Fibroblast of villous mesenchyme (primary cell): ENCODE measurements at regions not wholly inside any gene's neighbourhood (a gene's known extent, or its start where the extent isn't known, plus 50 kb on each side); places are given as distances from the start of the nearest gene placed in this dataset.
A peak's percentile ranks its signal among the peaks of the same experiment; 100 is the strongest.

Experiments used
- DNase-seq: peaks from one replicate; pipeline ENCODE4 v3.0.0-alpha.2; 2010; ENCODE audit warnings: low read depth
- H3K4me3 ChIP-seq: 2 replicates; pipeline ENCODE4 v1.5.1; 2011; ENCODE audit warnings: low read depth, mild to moderate bottlenecking, low read length
- TF ChIP-seq, protein P1 (sequence below): IDR thresholded peaks from 2 replicates; pipeline ENCODE4 v1.5.1; 2012; ENCODE audit warnings: low read depth, mild to moderate bottlenecking, low read length; ENCODE audit not compliant: insufficient read depth

DNA sequence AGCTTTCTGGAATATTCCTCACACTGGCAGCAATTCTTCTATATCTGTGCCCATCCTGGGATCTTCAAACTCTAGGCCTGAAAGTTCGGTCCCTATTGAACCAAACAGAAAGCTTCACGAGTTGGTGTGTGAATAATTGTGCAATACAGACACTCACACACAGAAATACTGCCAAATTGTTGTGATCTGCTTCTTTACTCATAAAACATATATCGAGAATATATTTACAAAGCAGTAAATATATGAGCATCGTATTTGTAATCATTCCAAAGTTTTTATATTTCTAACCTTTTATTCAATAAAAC, 56.6 kb upstream of the BEX4 start:
- no peak for DNase-seq
- H3K4me3 ChIP-seq: no peak overlapping the region
- TF ChIP-seq, protein P1, sequence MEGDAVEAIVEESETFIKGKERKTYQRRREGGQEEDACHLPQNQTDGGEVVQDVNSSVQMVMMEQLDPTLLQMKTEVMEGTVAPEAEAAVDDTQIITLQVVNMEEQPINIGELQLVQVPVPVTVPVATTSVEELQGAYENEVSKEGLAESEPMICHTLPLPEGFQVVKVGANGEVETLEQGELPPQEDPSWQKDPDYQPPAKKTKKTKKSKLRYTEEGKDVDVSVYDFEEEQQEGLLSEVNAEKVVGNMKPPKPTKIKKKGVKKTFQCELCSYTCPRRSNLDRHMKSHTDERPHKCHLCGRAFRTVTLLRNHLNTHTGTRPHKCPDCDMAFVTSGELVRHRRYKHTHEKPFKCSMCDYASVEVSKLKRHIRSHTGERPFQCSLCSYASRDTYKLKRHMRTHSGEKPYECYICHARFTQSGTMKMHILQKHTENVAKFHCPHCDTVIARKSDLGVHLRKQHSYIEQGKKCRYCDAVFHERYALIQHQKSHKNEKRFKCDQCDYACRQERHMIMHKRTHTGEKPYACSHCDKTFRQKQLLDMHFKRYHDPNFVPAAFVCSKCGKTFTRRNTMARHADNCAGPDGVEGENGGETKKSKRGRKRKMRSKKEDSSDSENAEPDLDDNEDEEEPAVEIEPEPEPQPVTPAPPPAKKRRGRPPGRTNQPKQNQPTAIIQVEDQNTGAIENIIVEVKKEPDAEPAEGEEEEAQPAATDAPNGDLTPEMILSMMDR: no peak

DNA sequence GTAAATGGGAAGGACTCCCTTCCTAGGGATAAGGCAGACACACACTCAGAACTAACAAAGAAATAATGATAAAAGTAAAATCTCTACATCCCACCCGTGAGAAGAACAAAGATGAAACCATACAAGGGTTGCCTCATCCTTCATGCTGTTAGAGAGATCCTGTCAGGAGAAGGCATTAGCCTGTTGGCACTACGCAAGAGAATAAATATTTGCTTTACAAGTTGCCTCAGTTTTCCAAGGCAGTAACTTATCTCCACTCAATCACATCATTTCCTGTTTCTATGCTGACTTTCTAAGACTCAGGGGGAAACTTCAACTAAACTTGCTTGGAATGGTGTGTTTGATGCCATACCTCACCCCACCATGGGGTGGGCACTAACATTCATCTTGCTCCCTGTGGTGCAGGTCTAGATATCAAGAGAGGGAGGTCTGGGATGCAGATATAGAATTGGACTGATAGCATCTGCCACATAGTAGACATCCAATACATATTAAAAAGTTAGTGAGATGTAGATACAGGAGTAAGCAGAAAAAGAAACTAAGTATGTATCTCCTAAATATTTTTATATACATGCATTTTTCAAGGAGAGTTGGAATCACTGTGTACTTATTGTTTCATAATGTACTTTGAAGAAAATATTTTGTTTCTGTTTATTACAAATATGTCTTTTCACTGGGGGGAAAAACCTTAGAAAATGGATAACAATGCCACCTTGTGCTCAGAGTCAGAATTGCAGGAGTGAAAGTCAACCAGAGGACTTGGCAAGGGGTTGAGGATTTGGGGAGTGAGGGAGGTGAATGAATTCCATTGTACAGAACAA, 57.2 kb upstream of the BEX4 start:
- TF ChIP-seq, protein P1: peak; percentile 74
- no peak overlapping the region for H3K4me3 ChIP-seq
- DNase-seq: peak; percentile 31

DNA sequence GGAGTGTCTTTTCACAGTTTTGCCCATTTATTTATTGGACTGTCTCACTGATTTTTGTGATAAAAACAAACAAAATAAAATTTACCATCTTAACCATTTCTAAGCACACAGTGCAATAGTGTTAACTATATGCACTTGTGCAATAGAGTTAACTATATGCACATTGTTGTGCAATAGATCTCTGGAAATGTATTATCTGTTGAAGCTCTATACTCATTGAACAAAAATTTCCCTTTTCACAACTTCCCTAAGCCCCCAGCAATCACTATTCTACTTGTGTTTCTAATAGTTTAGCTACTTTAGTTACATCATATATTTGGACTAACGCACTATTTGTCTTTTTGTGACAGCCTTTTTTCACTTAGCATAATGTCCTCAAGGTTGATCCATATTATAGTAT, 59.7 kb upstream of the BEX4 start:
- DNase-seq: peak; percentile 37
- TF ChIP-seq, protein P1: no peak
- H3K4me3 ChIP-seq: no peak overlapping the region

DNA sequence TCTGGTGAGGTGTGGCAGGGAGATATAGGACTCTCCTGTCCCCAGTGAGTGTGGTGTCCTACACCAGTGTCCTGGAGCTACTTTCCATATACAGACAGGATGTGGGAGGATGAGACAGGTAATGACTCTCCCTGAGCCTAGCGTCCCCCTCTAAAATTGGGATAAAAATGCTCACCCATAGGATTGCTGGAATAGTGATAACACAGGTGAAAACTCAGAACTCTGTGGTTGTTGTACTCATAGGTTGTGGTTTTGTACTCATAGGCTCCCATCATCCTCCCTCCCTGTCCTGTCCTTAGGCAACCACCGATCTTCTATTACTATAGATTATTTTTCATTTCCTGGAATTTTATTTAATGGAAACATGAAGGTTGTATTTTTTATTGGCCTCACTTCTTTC, 60.7 kb upstream of the NXF3 start:
- no peak for DNase-seq
- TF ChIP-seq, protein P1: no peak

DNA sequence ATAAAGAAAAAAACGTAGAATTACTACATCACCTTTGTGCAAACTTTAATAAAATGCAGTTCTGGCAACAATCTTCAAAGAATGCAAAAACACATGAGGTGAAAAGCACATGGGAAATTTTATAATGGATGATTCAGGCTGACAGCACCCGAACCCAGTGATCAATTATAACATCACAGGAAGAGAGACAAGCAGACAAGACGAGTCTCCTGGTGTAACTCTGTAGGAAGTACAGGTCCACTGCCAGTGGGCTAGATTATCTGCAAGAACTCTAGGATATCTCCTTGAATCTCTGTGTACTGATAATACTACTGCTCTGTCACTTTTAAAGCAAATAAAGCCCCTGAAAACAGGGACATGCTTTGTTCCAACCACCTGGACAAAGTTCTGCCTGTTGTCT, 58.9 kb upstream of the NXF3 start:
- TF ChIP-seq, protein P1: no peak
- no peak overlapping the region for H3K4me3 ChIP-seq
- no peak for DNase-seq

More for the DNA sequence above, 60.7 kb upstream of the NXF3 start:
- H3K4me3 ChIP-seq: no peak overlapping the region

DNA sequence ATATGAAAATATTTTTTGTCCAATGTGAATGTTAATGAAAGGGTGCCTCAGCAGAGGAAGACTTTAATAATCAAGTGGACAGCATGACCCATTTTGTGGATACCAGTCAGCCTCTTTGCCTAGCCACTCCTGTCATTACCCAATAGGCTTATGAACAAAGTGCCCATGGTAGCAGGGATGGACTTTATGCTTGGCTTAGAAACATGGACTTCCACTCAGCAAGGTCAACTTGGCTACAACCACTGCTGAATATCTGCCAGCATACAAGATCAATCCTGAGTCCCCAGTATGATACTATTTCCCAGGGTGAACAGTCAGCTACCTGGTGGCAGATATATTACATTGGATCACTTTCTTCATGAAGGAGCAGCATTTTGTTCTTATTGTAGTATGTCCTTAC, 56.7 kb upstream of the NXF3 start:
- DNase-seq: no peak
- no peak overlapping the region for H3K4me3 ChIP-seq
- TF ChIP-seq, protein P1: no peak

DNA sequence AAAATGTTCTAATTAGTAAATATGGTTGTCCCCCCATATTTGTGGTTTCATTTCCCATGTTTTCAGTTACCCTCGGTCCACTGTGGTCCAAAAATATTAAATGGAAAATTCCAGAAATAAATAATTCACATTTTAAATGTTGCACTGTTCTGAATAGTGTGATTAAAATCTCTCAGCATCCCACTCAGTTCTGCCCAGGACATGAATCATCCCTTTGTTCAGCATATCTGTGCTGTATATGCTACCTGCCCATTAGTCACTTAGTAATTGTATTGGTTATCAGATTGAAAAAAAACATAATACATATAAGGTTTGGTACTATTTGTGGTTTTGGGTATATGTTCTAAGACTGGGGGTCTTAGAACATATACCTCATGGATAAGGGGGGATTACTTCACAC, 55.1 kb upstream of the NXF3 start:
- TF ChIP-seq, protein P1: no peak
- H3K4me3 ChIP-seq: no peak overlapping the region
- no peak for DNase-seq
